ENCODE measurements at regions not wholly inside any gene's neighbourhood (a gene's known extent, or its start where the extent isn't known, plus 50 kb on each side); places are given as distances from the start of the nearest gene placed in this dataset.

DNA sequence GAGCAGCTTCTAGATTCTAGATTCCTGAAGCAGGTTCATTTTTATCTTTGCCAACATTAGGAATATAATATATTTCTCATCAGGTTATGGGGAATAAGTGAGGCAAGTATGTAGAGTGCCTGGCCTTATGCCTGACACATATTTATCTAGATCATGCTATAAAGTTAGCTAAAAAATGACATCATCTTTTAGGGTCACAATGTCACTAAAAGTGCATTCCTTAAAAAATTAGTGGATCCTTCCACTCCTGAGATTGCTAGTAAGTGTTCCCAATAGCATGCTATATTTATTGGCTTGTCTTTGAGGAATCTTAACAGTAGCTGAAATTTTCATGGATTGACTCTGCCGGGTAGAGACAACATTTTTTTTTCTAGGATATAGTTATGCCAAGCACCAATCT, 305.9 kb upstream of the TMCO5A start:
- no peak overlapping the region for H3K4me3 ChIP-seq
- intact Hi-C loops (cut with DNase I) = no loop called here
- no peak overlapping the region for H3K27ac ChIP-seq
- no peak for DNase-seq (ENCODE audit: extremely low spot score in 2 of 2)
- no peaks in the 10 kb centered on the region for H3K9me3 ChIP-seq
- H3K36me3 ChIP-seq = no peaks in the 10 kb centered on the region
- no peaks in the 10 kb centered on the region for H3K4me1 ChIP-seq
- no peaks in the 10 kb centered on the region for H3K27me3 ChIP-seq
- TF ChIP-seq POLR2AphosphoS5 (IDR thresholded peaks at IDR 0.05; ENCODE audit: insufficient read depth in 1 of 2, low read depth in 1 of 2) (no peak), POLR2A (IDR thresholded peaks at IDR 0.05) (no peak)
- TF ChIP-seq, protein P1, sequence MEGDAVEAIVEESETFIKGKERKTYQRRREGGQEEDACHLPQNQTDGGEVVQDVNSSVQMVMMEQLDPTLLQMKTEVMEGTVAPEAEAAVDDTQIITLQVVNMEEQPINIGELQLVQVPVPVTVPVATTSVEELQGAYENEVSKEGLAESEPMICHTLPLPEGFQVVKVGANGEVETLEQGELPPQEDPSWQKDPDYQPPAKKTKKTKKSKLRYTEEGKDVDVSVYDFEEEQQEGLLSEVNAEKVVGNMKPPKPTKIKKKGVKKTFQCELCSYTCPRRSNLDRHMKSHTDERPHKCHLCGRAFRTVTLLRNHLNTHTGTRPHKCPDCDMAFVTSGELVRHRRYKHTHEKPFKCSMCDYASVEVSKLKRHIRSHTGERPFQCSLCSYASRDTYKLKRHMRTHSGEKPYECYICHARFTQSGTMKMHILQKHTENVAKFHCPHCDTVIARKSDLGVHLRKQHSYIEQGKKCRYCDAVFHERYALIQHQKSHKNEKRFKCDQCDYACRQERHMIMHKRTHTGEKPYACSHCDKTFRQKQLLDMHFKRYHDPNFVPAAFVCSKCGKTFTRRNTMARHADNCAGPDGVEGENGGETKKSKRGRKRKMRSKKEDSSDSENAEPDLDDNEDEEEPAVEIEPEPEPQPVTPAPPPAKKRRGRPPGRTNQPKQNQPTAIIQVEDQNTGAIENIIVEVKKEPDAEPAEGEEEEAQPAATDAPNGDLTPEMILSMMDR (IDR thresholded peaks at IDR 0.05) = no peak

DNA sequence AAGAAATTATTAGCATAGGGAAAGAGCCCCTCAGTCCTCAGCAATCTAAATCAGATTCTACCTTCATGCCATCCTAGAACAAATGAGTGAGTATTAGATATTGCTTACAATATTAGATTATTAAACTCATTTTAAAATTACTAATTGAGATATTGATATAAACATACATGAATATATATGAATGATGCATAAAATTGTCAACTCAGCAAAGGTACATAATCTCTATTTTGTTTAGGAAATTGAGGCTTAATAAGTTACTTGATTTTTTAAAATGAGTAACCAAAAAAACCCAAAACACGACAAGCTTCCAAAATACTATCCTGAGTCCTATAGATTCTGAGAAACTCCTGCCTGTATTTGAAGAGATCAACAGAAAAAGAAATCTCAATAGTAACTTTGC, 297.7 kb upstream of the TMCO5A start:
- intact Hi-C loops (cut with DNase I) = no loop called here
- no peak overlapping the region for H3K27ac ChIP-seq
- TF ChIP-seq, protein P1 (IDR thresholded peaks at IDR 0.05) = no peak
- TF ChIP-seq POLR2AphosphoS5 (IDR thresholded peaks at IDR 0.05; ENCODE audit: insufficient read depth in 1 of 2, low read depth in 1 of 2) (no peak), POLR2A (IDR thresholded peaks at IDR 0.05) (no peak)

GRCh38 chr15:37638116-37638515, 296.3 kb upstream of the TMCO5A start:
- TF ChIP-seq POLR2A (IDR thresholded peaks at IDR 0.05) = no peak
- TF ChIP-seq POLR2AphosphoS5 (IDR thresholded peaks at IDR 0.05; ENCODE audit: insufficient read depth in 1 of 2, low read depth in 1 of 2) = no peak
- TF ChIP-seq, protein P1 (IDR thresholded peaks at IDR 0.05) = no peak
- intact Hi-C loops (cut with DNase I) = no loop called here
- Histone ChIP-seq H3K9me3 (no peaks in the 10 kb centered on the region), H3K4me1 (no peaks in the 10 kb centered on the region), H3K4me3 (no peak overlapping the region), H3K27me3 (no peaks in the 10 kb centered on the region), H3K27ac (no peak overlapping the region), H3K36me3 (no peaks in the 10 kb centered on the region)
- DNase-seq (ENCODE audit: extremely low spot score in 2 of 2) = no peak

More for the DNA sequence above, 297.7 kb upstream of the TMCO5A start:
- H3K36me3 ChIP-seq = no peaks in the 10 kb centered on the region
- DNase-seq (ENCODE audit: extremely low spot score in 2 of 2) = no peak
- H3K4me3 ChIP-seq = no peak overlapping the region
- no peaks in the 10 kb centered on the region for H3K4me1 ChIP-seq
- H3K27me3 ChIP-seq = no peaks in the 10 kb centered on the region
- no peaks in the 10 kb centered on the region for H3K9me3 ChIP-seq

- no peaks in the 10 kb centered on the region for H3K27me3 ChIP-seq
- no peaks in the 10 kb centered on the region for H3K36me3 ChIP-seq
- H3K4me3 ChIP-seq = no peak overlapping the region
- no peak for DNase-seq (ENCODE audit: extremely low spot score in 2 of 2)
- no peak for TF ChIP-seq POLR2A (IDR thresholded peaks at IDR 0.05)
- no peak for TF ChIP-seq POLR2AphosphoS5 (IDR thresholded peaks at IDR 0.05; ENCODE audit: insufficient read depth in 1 of 2, low read depth in 1 of 2)
- TF ChIP-seq, protein P1 (IDR thresholded peaks at IDR 0.05) = no peak
- no peaks in the 10 kb centered on the region for H3K9me3 ChIP-seq
- H3K27ac ChIP-seq = no peak overlapping the region
- H3K4me1 ChIP-seq = no peaks in the 10 kb centered on the region
- intact Hi-C loops (cut with DNase I) = no loop called here
These were observed 295.7 kb upstream of the TMCO5A start for GRCh38 chr15:37638691-37639090.

DNA sequence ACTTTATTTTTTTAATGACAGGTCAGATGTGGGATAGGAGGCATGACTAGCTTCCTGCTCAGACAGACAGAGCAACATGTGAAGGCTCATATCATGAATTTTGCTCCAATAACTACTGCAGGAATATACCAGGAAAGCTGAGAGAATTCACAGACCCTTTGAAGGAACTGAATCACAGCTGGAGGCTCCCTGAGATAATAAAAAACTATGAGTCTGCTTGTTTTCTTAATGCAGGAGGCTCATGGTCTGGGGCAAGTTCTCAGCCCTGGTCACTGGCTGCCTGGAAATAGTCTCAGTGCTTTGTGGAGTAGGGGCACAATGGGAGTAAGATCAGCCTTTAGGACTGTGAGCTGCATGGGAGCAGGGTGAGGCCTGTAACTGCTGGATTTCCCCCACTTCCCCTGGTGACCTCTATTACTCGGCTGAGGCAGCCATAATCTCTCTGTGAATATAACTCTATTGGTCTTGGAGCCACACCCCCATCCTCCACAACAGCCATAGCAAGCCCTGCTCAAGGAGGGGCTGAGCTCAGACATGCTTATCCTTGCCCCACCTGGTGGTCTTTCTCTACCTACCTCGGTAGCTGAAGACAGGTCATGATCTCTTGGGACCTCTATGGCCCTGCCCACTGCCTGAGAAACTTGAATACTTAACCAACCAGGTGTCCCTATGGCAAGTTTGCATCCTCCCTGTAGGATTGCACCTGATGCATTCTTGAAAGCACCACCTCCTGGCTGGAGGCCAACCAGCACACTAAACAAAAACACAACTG, 281.6 kb upstream of the TMCO5A start:
- Histone ChIP-seq H3K36me3 (no peaks in the 10 kb centered on the region), H3K4me3 (no peak overlapping the region), H3K27me3 (no peaks in the 10 kb centered on the region), H3K27ac (no peak overlapping the region), H3K9me3 (no peaks in the 10 kb centered on the region), H3K4me1 (no peaks in the 10 kb centered on the region)
- intact Hi-C loops (cut with DNase I) = no loop called here
- DNase-seq (ENCODE audit: extremely low spot score in 2 of 2) = no peak
- TF ChIP-seq POLR2AphosphoS5 (IDR thresholded peaks at IDR 0.05; ENCODE audit: insufficient read depth in 1 of 2, low read depth in 1 of 2) = no peak
- TF ChIP-seq, protein P1 (IDR thresholded peaks at IDR 0.05) = no peak

Measured in vagina (tissue), 2 donors.